ENCODE measurements at regions not wholly inside any gene's neighbourhood (a gene's known extent, or its start where the extent isn't known, plus 50 kb on each side); places are given as distances from the start of the nearest gene placed in this dataset.

DNA sequence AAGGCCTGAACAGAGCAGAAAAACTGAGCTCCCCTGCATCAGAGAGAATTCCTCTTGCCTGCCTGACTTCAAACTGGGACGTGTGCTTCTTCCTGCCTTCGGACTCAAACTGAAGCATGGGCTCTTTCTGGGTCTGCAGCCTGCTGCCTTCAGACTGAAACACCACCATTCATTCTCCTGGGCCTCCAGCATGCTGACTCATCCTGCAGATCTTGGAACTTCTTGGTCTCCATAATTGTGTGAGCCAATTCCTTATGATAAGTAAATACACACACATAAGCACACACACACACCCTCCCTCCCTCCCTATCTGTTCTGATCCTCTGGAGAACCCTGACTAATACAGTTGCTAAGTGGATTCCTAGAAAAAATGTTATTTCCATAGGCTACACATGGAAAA, 874.3 kb upstream of the EEF2KMT start:
- H3K79me2 ChIP-seq (ENCODE audit: insufficient read depth, low read depth, low read length) = no peaks in the 10 kb centered on the region
- intact Hi-C loops (cut with micrococcal nuclease; ENCODE audit: unreplicated experiment) = no loop called here
- no peaks in the 10 kb centered on the region for H4K20me1 ChIP-seq (ENCODE audit: insufficient read depth, low read length)
- H3K36me3 ChIP-seq (ENCODE audit: insufficient read depth, low read length) = no peaks in the 10 kb centered on the region
- H2AFZ ChIP-seq (ENCODE audit: low read length) = no peak overlapping the region; the same call in 1 of the 2 replicates
- no peak for DNase-seq (ENCODE audit: low spot score)
- H3K9me3 ChIP-seq (ENCODE audit: low read length) = peaks cover 12% of the 10 kb centered on the region
- TF ChIP-seq, protein P1, sequence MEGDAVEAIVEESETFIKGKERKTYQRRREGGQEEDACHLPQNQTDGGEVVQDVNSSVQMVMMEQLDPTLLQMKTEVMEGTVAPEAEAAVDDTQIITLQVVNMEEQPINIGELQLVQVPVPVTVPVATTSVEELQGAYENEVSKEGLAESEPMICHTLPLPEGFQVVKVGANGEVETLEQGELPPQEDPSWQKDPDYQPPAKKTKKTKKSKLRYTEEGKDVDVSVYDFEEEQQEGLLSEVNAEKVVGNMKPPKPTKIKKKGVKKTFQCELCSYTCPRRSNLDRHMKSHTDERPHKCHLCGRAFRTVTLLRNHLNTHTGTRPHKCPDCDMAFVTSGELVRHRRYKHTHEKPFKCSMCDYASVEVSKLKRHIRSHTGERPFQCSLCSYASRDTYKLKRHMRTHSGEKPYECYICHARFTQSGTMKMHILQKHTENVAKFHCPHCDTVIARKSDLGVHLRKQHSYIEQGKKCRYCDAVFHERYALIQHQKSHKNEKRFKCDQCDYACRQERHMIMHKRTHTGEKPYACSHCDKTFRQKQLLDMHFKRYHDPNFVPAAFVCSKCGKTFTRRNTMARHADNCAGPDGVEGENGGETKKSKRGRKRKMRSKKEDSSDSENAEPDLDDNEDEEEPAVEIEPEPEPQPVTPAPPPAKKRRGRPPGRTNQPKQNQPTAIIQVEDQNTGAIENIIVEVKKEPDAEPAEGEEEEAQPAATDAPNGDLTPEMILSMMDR (conservative IDR thresholded peaks at IDR 0.05; ENCODE audit: low read length) = no peak
- no peak for TF ChIP-seq EZH2phosphoT487 (IDR thresholded peaks at IDR 0.05; ENCODE audit: borderline replicate concordance, low read depth, low read length)
- BruUV-seq (replicated peaks) = no TSS peak
- H3K4me3 ChIP-seq (ENCODE audit: low read depth, low read length, poor library complexity, severe bottlenecking) = no peak overlapping the region
- H3K9me2 ChIP-seq (ENCODE audit: insufficient read depth, low read length) = no peaks in the 10 kb centered on the region
- no peak overlapping the region for H3K4me2 ChIP-seq (ENCODE audit: low read length)
- no peaks in the 10 kb centered on the region for H3K4me1 ChIP-seq (ENCODE audit: insufficient read depth, low read length, poor library complexity, severe bottlenecking)
- no peak overlapping the region for H3K27ac ChIP-seq (ENCODE audit: low read depth, low read length, poor library complexity, severe bottlenecking)
- ChIA-PET POLR2A (interaction anchor here (0.6 kb wide), 1 partner anchor 39 kb away, joined by 4 read pairs; no protein-coding TSS in a partner anchor), CTCF (ENCODE audit: unreplicated experiment) (interaction anchor here (0.7 kb wide), 1 partner anchor 21 kb away, joined by 3 read pairs; no protein-coding TSS in a partner anchor)

DNA sequence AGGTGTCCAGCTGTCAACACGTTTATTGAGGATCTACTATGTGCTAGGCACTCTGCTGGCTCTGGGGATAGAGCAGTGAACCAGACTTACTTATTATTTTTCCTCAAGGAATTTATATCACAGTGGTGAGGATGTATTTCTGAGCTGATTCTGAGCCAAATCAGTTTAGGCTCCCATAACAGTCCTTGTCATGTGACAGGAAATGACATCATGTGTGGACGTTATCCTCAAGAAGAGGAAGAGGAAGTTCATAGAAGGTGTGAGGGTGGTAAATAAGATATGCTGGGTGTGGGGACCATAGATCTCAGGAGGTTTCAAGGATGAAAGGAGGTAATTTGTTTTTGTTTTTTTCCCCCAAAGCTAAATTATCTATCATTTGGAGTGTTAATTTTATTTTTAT, 873.5 kb upstream of the EEF2KMT start:
- POLR2A ChIA-PET = interaction anchor here (0.6 kb wide), 1 partner anchor 38 kb away, joined by 4 read pairs; no protein-coding TSS in a partner anchor
- peak overlapping the region; percentile 67; the same call in 1 of the 2 replicates for H2AFZ ChIP-seq (ENCODE audit: low read length)
- peak; percentile 7 for DNase-seq (ENCODE audit: low spot score)
- H4K20me1 ChIP-seq (ENCODE audit: insufficient read depth, low read length) = no peaks in the 10 kb centered on the region
- no peak for TF ChIP-seq EZH2phosphoT487 (IDR thresholded peaks at IDR 0.05; ENCODE audit: borderline replicate concordance, low read depth, low read length)
- TF ChIP-seq, protein P1 (conservative IDR thresholded peaks at IDR 0.05; ENCODE audit: low read length) = no peak
- CTCF ChIA-PET (ENCODE audit: unreplicated experiment) = no interaction called here
- H3K4me1 ChIP-seq (ENCODE audit: insufficient read depth, low read length, poor library complexity, severe bottlenecking) = no peaks in the 10 kb centered on the region
- no peak overlapping the region for H3K4me2 ChIP-seq (ENCODE audit: low read length)
- peaks cover 12% of the 10 kb centered on the region for H3K9me3 ChIP-seq (ENCODE audit: low read length)
- H3K27ac ChIP-seq (ENCODE audit: low read depth, low read length, poor library complexity, severe bottlenecking) = no peak overlapping the region
- intact Hi-C loops (cut with micrococcal nuclease; ENCODE audit: unreplicated experiment) = no loop called here
- BruUV-seq (replicated peaks) = no TSS peak
- H3K79me2 ChIP-seq (ENCODE audit: insufficient read depth, low read depth, low read length) = no peaks in the 10 kb centered on the region
- no peaks in the 10 kb centered on the region for H3K9me2 ChIP-seq (ENCODE audit: insufficient read depth, low read length)
- no peak overlapping the region for H3K4me3 ChIP-seq (ENCODE audit: low read depth, low read length, poor library complexity, severe bottlenecking)
- H3K36me3 ChIP-seq (ENCODE audit: insufficient read depth, low read length) = no peaks in the 10 kb centered on the region

DNA sequence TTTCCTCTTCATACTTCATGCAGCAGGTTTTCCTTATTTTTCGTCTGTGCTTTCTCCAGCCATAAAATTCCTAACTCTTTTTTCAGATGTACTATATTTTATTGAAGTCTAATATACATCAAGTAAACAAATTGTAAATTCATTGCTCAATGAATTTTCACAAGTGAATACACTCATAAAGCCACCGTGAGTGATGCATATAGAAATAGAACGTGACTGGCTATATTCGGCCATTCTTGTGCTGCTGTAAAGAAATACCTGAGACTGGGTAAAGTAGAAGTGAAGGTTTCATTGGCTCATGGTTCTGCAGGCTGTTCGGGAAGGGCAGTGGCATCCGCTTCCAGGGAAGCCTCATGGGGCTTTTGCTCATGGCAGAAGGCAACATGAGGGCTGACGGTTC, 868.4 kb upstream of the EEF2KMT start:
- H2AFZ ChIP-seq (ENCODE audit: low read length) = no peak overlapping the region
- no peak overlapping the region for H3K27ac ChIP-seq (ENCODE audit: low read depth, low read length, poor library complexity, severe bottlenecking)
- TF ChIP-seq, protein P1 (conservative IDR thresholded peaks at IDR 0.05; ENCODE audit: low read length) = no peak
- no peak for TF ChIP-seq EZH2phosphoT487 (IDR thresholded peaks at IDR 0.05; ENCODE audit: borderline replicate concordance, low read depth, low read length)
- H3K9me3 ChIP-seq (ENCODE audit: low read length) = peaks cover 6% of the 10 kb centered on the region
- no peaks in the 10 kb centered on the region for H3K79me2 ChIP-seq (ENCODE audit: insufficient read depth, low read depth, low read length)
- no peak for DNase-seq (ENCODE audit: low spot score)
- H3K9me2 ChIP-seq (ENCODE audit: insufficient read depth, low read length) = no peaks in the 10 kb centered on the region
- H3K36me3 ChIP-seq (ENCODE audit: insufficient read depth, low read length) = no peaks in the 10 kb centered on the region
- H3K4me1 ChIP-seq (ENCODE audit: insufficient read depth, low read length, poor library complexity, severe bottlenecking) = no peaks in the 10 kb centered on the region
- no peak overlapping the region for H3K4me2 ChIP-seq (ENCODE audit: low read length)
- BruUV-seq (replicated peaks) = no TSS peak
- ChIA-PET POLR2A (no interaction called here), CTCF (ENCODE audit: unreplicated experiment) (no interaction called here)
- H4K20me1 ChIP-seq (ENCODE audit: insufficient read depth, low read length) = no peaks in the 10 kb centered on the region
- intact Hi-C loops (cut with micrococcal nuclease; ENCODE audit: unreplicated experiment) = no loop called here
- H3K4me3 ChIP-seq (ENCODE audit: low read depth, low read length, poor library complexity, severe bottlenecking) = no peak overlapping the region
